Nephron progenitor cell (in vitro differentiated cells): ENCODE measurements at regions not wholly inside any gene's neighbourhood (a gene's known extent, or its start where the extent isn't known, plus 50 kb on each side); places are given as distances from the start of the nearest gene placed in this dataset.

ENCODE experiments used
- DNase-seq: peaks from one replicate; pipeline ENCODE4 v3.0.0; 2021
- H3K27ac Mint-ChIP-seq: 2 replicates; pipeline ENCODE4 v1.8.0; 2021; ENCODE audit warnings: mild to moderate bottlenecking, moderate library complexity, mixed read lengths
- H3K27me3 Mint-ChIP-seq: 2 replicates; pipeline ENCODE4 v1.8.0; 2021; ENCODE audit warnings: mild to moderate bottlenecking, low read depth, mixed read lengths; ENCODE audit not compliant: poor library complexity
- H3K36me3 Mint-ChIP-seq: 2 replicates; pipeline ENCODE4 v1.8.0; 2021; ENCODE audit warnings: low read depth, mixed read lengths
- H3K4me1 Mint-ChIP-seq: 2 replicates; pipeline ENCODE4 v1.8.0; 2021; ENCODE audit warnings: mixed read lengths
- H3K4me3 Mint-ChIP-seq: 2 replicates; pipeline ENCODE4 v1.8.0; 2021; ENCODE audit warnings: mild to moderate bottlenecking, moderate library complexity, mixed read lengths
- H3K9me3 Mint-ChIP-seq: 2 replicates; pipeline ENCODE4 v1.8.0; 2021; ENCODE audit warnings: mild to moderate bottlenecking, moderate library complexity, mixed read lengths
- CTCF ChIP-seq: fragments of 200-600 bp; sonication (generic); IDR thresholded peaks from 2 replicates; pipeline ENCODE4 v1.5.0; 2021; ENCODE audit warnings: antibody characterized with exemption

DNA sequence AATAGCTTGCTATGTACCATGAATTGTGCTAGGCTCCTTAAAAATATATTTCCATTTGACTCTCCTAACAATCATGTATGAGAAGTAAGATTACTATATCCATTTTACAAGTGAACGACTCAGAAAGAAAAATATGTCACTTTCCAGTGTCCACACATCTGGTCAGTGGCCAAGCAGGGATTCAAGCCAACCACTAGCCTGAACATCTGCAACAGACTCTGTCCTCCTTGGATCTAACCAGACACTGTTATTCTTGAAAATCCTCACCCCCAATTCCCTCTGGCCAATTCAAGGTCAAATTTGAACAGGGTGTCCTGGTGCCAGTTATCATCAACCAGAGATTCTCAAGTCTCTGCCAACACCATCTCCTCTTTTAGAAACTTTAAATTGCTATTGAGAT lies 344.1 kb upstream of the WWC1 start:
- peaks cover 92% of the 10 kb centered on the region for H3K4me1 Mint-ChIP-seq
- no peak overlapping the region for H3K4me3 Mint-ChIP-seq
- no peaks in the 10 kb centered on the region for H3K9me3 Mint-ChIP-seq
- no peak overlapping the region for H3K27ac Mint-ChIP-seq
- H3K27me3 Mint-ChIP-seq = no peaks in the 10 kb centered on the region
- TF ChIP-seq CTCF = no peak
- no peaks in the 10 kb centered on the region for H3K36me3 Mint-ChIP-seq
- no peak for DNase-seq

GRCh38 chr5:167948251-167948650 lies 343.2 kb upstream of the WWC1 start:
- H3K4me3 Mint-ChIP-seq = no peak overlapping the region
- H3K4me1 Mint-ChIP-seq = peaks cover 92% of the 10 kb centered on the region
- H3K9me3 Mint-ChIP-seq = no peaks in the 10 kb centered on the region
- no peak overlapping the region for H3K27ac Mint-ChIP-seq
- H3K27me3 Mint-ChIP-seq = no peaks in the 10 kb centered on the region
- no peak for TF ChIP-seq CTCF
- no peak for DNase-seq
- H3K36me3 Mint-ChIP-seq = no peaks in the 10 kb centered on the region

DNA sequence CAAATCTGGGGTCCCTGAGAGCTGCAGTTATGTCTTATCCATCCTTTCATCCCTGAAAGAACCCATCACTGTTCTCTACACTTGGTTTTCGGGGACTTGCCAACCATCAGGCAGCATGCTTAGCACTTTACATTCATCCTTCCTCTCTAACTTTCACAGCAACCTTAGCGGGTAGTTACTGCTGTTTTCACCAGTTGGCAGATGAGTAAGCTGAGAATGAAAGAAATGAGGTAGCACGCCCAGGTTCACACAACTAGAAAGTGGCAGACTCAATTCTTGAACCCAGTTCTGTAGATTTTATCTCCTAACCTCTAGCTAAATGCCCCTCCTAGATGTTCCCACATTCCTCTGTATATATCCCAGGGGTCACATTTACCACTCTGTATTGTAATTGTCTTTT lies 342.0 kb upstream of the WWC1 start:
- H3K36me3 Mint-ChIP-seq = no peaks in the 10 kb centered on the region
- H3K9me3 Mint-ChIP-seq = no peaks in the 10 kb centered on the region
- H3K27me3 Mint-ChIP-seq = no peaks in the 10 kb centered on the region
- DNase-seq = no peak
- TF ChIP-seq CTCF = no peak
- no peak overlapping the region for H3K4me3 Mint-ChIP-seq
- peaks cover 92% of the 10 kb centered on the region for H3K4me1 Mint-ChIP-seq
- no peak overlapping the region for H3K27ac Mint-ChIP-seq

DNA sequence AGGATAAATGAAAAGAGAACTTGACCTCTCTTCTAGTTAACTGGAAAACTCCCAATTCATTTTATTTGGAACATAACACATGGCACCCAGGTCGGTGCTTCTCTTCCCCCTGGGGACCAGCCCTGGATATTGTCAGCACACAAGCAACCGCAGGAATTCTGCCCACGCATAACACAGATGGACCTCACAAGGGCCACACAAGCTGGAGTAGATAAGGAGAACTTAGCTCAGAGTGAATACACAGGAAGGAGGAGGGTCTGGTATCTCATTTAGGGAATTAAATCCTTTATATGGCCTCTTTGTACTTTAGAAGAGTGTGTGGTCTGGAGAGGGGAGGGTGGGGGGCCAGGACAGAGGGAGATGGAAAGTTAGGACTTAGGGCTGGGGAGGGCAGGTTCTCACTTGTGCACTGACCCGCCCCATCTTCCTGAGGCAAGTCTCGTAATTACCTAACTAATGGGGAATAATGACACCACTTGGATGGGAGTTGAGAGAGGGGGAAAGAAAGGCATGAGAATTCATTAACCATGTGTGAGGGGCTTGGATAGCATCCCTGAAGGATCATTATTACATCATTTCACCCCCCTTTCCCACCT lies 341.2 kb upstream of the WWC1 start:
- H3K27me3 Mint-ChIP-seq = no peaks in the 10 kb centered on the region
- H3K36me3 Mint-ChIP-seq = peaks cover 3% of the 10 kb centered on the region
- peaks cover 3% of the 10 kb centered on the region for H3K9me3 Mint-ChIP-seq
- H3K27ac Mint-ChIP-seq = peak overlapping the region; percentile 12
- H3K4me3 Mint-ChIP-seq = no peak overlapping the region
- TF ChIP-seq CTCF = no peak
- no peak for DNase-seq
- H3K4me1 Mint-ChIP-seq = peaks cover 84% of the 10 kb centered on the region

DNA sequence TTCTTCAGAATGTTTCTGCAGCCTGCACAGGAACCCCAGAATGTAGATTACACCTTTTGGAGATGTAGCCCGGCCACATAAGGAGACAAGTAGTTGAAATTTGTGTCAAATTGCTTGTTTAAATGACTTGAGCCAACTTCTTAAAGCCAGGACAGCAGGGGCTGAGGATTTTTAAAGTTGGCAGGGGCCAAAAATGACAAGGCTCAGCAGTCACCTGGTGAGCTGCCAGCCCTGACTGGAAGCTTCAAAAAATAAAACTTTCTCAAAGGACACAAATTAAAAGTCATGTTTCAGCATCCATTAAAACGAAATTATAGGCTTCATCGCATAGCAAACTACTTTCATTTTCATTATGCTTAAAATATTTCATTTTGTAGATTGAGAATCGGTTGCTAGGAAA lies 340.3 kb upstream of the WWC1 start:
- H3K36me3 Mint-ChIP-seq = peaks cover 12% of the 10 kb centered on the region
- H3K4me1 Mint-ChIP-seq = peaks cover 75% of the 10 kb centered on the region
- no peak for TF ChIP-seq CTCF
- peaks cover 12% of the 10 kb centered on the region for H3K9me3 Mint-ChIP-seq
- H3K27ac Mint-ChIP-seq = peak overlapping the region; percentile 27
- no peak overlapping the region for H3K4me3 Mint-ChIP-seq
- DNase-seq = no peak
- no peaks in the 10 kb centered on the region for H3K27me3 Mint-ChIP-seq

- Mint-ChIP-seq H3K4me3 (peak overlapping the region; percentile 73), H3K4me1 (peaks cover 65% of the 10 kb centered on the region), H3K27me3 (no peaks in the 10 kb centered on the region), H3K27ac (peak overlapping the region; percentile 90), H3K9me3 (peaks cover 26% of the 10 kb centered on the region), H3K36me3 (peaks cover 25% of the 10 kb centered on the region)
- TF ChIP-seq CTCF = no peak
- DNase-seq = peak; percentile 48
These were observed 339.0 kb upstream of the WWC1 start for GRCh38 chr5:167952278-167952995.
